ENCODE measurements at regions not wholly inside any gene's neighbourhood (a gene's known extent, or its start where the extent isn't known, plus 50 kb on each side); places are given as distances from the start of the nearest gene placed in this dataset.
"Not testable (repeated sequence)": the region's sequence is repeated elsewhere in the genome, so short reads cannot be mapped to it uniquely, and the experiment has no call there.

GRCh38 chr5:24145806-24146205 is 499.0 kb downstream of the CDH10 start:
- DNase-seq = no peak

GRCh38 chr5:24161559-24161958 is 483.2 kb downstream of the CDH10 start:
- DNase-seq = no peak

- DNase-seq = no peak
Measured at GRCh38 chr5:24162343-24162742, 482.4 kb downstream of the CDH10 start.

- DNase-seq = no peak
Measured at GRCh38 chr5:24163091-24163490, 481.7 kb downstream of the CDH10 start.

- no peak for DNase-seq
Measured at GRCh38 chr5:24167806-24168205, 477.0 kb downstream of the CDH10 start.

GRCh38 chr5:24170026-24170425 is 474.8 kb downstream of the CDH10 start:
- DNase-seq = no peak

GRCh38 chr5:24170930-24171329 is 473.8 kb downstream of the CDH10 start:
- DNase-seq = not testable (repeated sequence)

- no peak for DNase-seq
Measured at GRCh38 chr5:24177821-24178220, 467.0 kb downstream of the CDH10 start.

GRCh38 chr5:24183981-24184380 is 460.8 kb downstream of the CDH10 start:
- DNase-seq = no peak

GRCh38 chr5:24188216-24188925 is 456.4 kb downstream of the CDH10 start:
- DNase-seq = no peak

GRCh38 chr5:24196789-24197188 is 448.0 kb downstream of the CDH10 start:
- no peak for DNase-seq

GRCh38 chr5:24208686-24209106 is 436.1 kb downstream of the CDH10 start:
- DNase-seq = peak; percentile 58

- DNase-seq = no peak
Measured at GRCh38 chr5:24215114-24215513, 429.7 kb downstream of the CDH10 start.

GRCh38 chr5:24222876-24223275 is 421.9 kb downstream of the CDH10 start:
- DNase-seq = no peak

GRCh38 chr5:24225051-24225450 is 419.7 kb downstream of the CDH10 start:
- DNase-seq = no peak

GRCh38 chr5:24226479-24226878 is 418.3 kb downstream of the CDH10 start:
- DNase-seq = no peak

GRCh38 chr5:24227881-24228280 is 416.9 kb downstream of the CDH10 start:
- DNase-seq = not testable (repeated sequence)

GRCh38 chr5:24232041-24232440 is 412.7 kb downstream of the CDH10 start:
- no peak for DNase-seq

- DNase-seq = no peak
Measured at GRCh38 chr5:24232929-24233498, 411.8 kb downstream of the CDH10 start.

- DNase-seq = no peak
Measured at GRCh38 chr5:24235946-24236345, 408.8 kb downstream of the CDH10 start.

GRCh38 chr5:24245821-24246220 is 399.0 kb downstream of the CDH10 start:
- no peak for DNase-seq

GRCh38 chr5:24264547-24264946 is 380.2 kb downstream of the CDH10 start:
- DNase-seq = no peak

- DNase-seq = no peak
Measured at GRCh38 chr5:24265306-24265705, 379.5 kb downstream of the CDH10 start.

- no peak for DNase-seq
Measured at GRCh38 chr5:24268482-24269056, 376.2 kb downstream of the CDH10 start.
